SK-N-SH (cell line): ENCODE measurements at regions not wholly inside any gene's neighbourhood (a gene's known extent, or its start where the extent isn't known, plus 50 kb on each side); places are given as distances from the start of the nearest gene placed in this dataset.

Experiments used
- CTCF ChIA-PET: fragments of 300-600, 350-600 bp; formaldehyde crosslinking; extraction: SDS; loops from one replicate; lab custom pipeline; 2021; lab: Yijun Ruan, JAX
- POLR2A ChIA-PET: fragments of 350-600 bp; sonication (Branson Sonifier 250); formaldehyde crosslinking; extraction: SDS; loops from one replicate; lab custom pipeline; 2020; ENCODE audit warnings: antibody characterized with exemption, inconsistent platforms; lab: Yijun Ruan, JAX
- DNase-seq: peaks from one replicate; pipeline ENCODE4 v3.0.0; 2012
- H2AFZ ChIP-seq: fragments of 200-600 bp; sonication (generic); 2 replicates; pipeline ENCODE4 v1.8.1; 2016; ENCODE audit warnings: antibody characterized with exemption, mild to moderate bottlenecking, low read depth
- H3F3A ChIP-seq: fragments of 200-600 bp; sonication (generic); replicated peaks from 2 replicates; pipeline ENCODE3; 2016; ENCODE audit warnings: antibody characterized with exemption, mild to moderate bottlenecking; ENCODE audit not compliant: insufficient read depth
- H3K27ac ChIP-seq, 2 experiments: fragments of 200-500 bp in 1 of 2; fragments of 200-600 bp in 1 of 2; sonication (Bioruptor generic) in 1 of 2; sonication (generic), shearing (Covaris generic) in 1 of 2; 2 replicates each; pipeline versions ENCODE4 v1.5.1 to v1.6.1; 2014 to 2016; ENCODE audit warnings: low read depth in 2 of 2, inconsistent platforms in 1 of 2, low read length in 1 of 2, mild to moderate bottlenecking in 1 of 2, mixed read lengths in 1 of 2
- H3K27me3 ChIP-seq: fragments of 200-600 bp; sonication (generic), shearing (Covaris generic); 2 replicates; pipeline ENCODE4 v1.6.1; 2016; ENCODE audit warnings: mixed run types; ENCODE audit not compliant: insufficient read depth
- H3K36me3 ChIP-seq, 2 experiments: fragments of 200-500 bp in 1 of 2; fragments of 200-600 bp in 1 of 2; sonication (Bioruptor generic) in 1 of 2; sonication (generic) in 1 of 2; replicated peaks in 1 of 2; 2 replicates each; pipeline versions ENCODE3 to v1.5.1; 2014 to 2016; ENCODE audit warnings: low read length in 1 of 2, mild to moderate bottlenecking in 1 of 2; ENCODE audit not compliant: insufficient read depth in 2 of 2, control insufficient read depth in 1 of 2
- H3K4me1 ChIP-seq, 2 experiments: fragments of 200-500 bp in 1 of 2; fragments of 200-600 bp in 1 of 2; sonication (Bioruptor generic) in 1 of 2; sonication (generic), shearing (Covaris generic) in 1 of 2; 2 replicates each; pipeline versions ENCODE4 v1.5.1 to v1.6.1; 2014 to 2016; ENCODE audit warnings: low read depth in 1 of 2, low read length in 1 of 2, mixed run types in 1 of 2; ENCODE audit not compliant: insufficient read depth in 2 of 2, control insufficient read depth in 1 of 2
- H3K4me2 ChIP-seq: fragments of 200-600 bp; sonication (generic), shearing (Covaris generic); 2 replicates; pipeline ENCODE4 v1.6.1; 2017; ENCODE audit warnings: mixed run types
- H3K4me3 ChIP-seq, 2 experiments: fragments of 200-500 bp in 1 of 2; fragments of 200-600 bp in 1 of 2; sonication (Bioruptor generic) in 1 of 2; sonication (generic), shearing (Covaris generic) in 1 of 2; 2 replicates each; pipeline versions ENCODE4 v1.5.1 to v1.8.1; 2014 to 2016; ENCODE audit warnings: low read depth in 2 of 2, inconsistent platforms in 1 of 2, low read length in 1 of 2, mild to moderate bottlenecking in 1 of 2, mixed read lengths in 1 of 2, moderate library complexity in 1 of 2
- H3K79me2 ChIP-seq: fragments of 200-600 bp; sonication (generic); 2 replicates; pipeline ENCODE4 v1.8.1; 2017; ENCODE audit warnings: mild to moderate bottlenecking; ENCODE audit not compliant: insufficient read depth
- H3K9ac ChIP-seq: fragments of 200-600 bp; sonication (generic); 2 replicates; pipeline ENCODE4 v1.6.1; 2017; ENCODE audit warnings: mixed run types
- H3K9me2 ChIP-seq: fragments of 200-600 bp; sonication (generic); 2 replicates; pipeline ENCODE4 v1.6.1; 2017; ENCODE audit warnings: mixed run types
- H3K9me3 ChIP-seq: fragments of 200-600 bp; sonication (generic); 2 replicates; pipeline ENCODE4 v1.6.1; 2017; ENCODE audit warnings: mixed run types, mild to moderate bottlenecking, moderate library complexity
- H4K20me1 ChIP-seq: fragments of 200-600 bp; sonication (generic); 2 replicates; pipeline ENCODE4 v1.6.1; 2017; ENCODE audit warnings: mild to moderate bottlenecking, mixed run types; ENCODE audit not compliant: insufficient read depth
- CHD2 ChIP-seq: fragments of 150-350 bp; IDR thresholded peaks from 2 replicates; pipeline ENCODE4 v1.6.1; 2018; ENCODE audit warnings: low read length; ENCODE audit not compliant: partially characterized antibody
- CTCF ChIP-seq: fragments of 200-600 bp; sonication (generic); IDR thresholded peaks from 2 replicates; pipeline ENCODE4 v1.6.1; 2017; ENCODE audit warnings: antibody characterized with exemption, mild to moderate bottlenecking, moderate library complexity
- EP300 ChIP-seq, 2 experiments: IDR thresholded peaks; 2 replicates each; pipeline versions ENCODE4 v1.4.0 to v1.6.1; 2012; ENCODE audit warnings: borderline replicate concordance in 1 of 2, low read depth in 1 of 2, low read length in 1 of 2
- EZH2phosphoT487 ChIP-seq: fragments of 200-600 bp; sonication (generic); IDR thresholded peaks from 2 replicates; pipeline ENCODE4 v1.6.1; 2017; ENCODE audit warnings: low read depth, mixed run types, mild to moderate bottlenecking, antibody characterized with exemption, moderate library complexity, borderline replicate concordance
- FOXJ3 ChIP-seq: sonication (generic); formaldehyde crosslinking; IDR thresholded peaks from 2 replicates; pipeline ENCODE4 v1.5.1; 2020; ENCODE audit warnings: mild to moderate bottlenecking, missing genetic modification reagents
- GABPA ChIP-seq: IDR thresholded peaks from 2 replicates; pipeline ENCODE4 v1.4.0; 2012; ENCODE audit warnings: low read depth, mild to moderate bottlenecking
- GATA2 ChIP-seq: sonication (generic); formaldehyde crosslinking; IDR thresholded peaks from 2 replicates; pipeline ENCODE4 v1.5.0; 2020; ENCODE audit warnings: mild to moderate bottlenecking, missing genetic modification reagents
- JUND ChIP-seq: IDR thresholded peaks from 2 replicates; pipeline ENCODE4 v1.4.0; 2012
- MEF2A ChIP-seq: IDR thresholded peaks from 2 replicates; pipeline ENCODE4 v1.4.0; 2012; ENCODE audit warnings: low read depth, borderline replicate concordance
- MXI1 ChIP-seq: IDR thresholded peaks from 2 replicates; pipeline ENCODE4 v1.6.1; 2012; ENCODE audit warnings: mild to moderate bottlenecking, low read depth, low read length, improper control_type of control experiment
- NFIC ChIP-seq: IDR thresholded peaks from 2 replicates; pipeline ENCODE4 v1.4.0; 2012; ENCODE audit warnings: borderline replicate concordance
- NRF1 ChIP-seq: IDR thresholded peaks from 2 replicates; pipeline ENCODE4 v1.6.1; 2012; ENCODE audit warnings: low read depth, mild to moderate bottlenecking, low read length
- PBX3 ChIP-seq: IDR thresholded peaks from 2 replicates; pipeline ENCODE4; 2012
- RAD21 ChIP-seq: IDR thresholded peaks from 2 replicates; pipeline ENCODE4 v1.6.1; 2012; ENCODE audit warnings: mild to moderate bottlenecking, low read length
- RCOR1 ChIP-seq: fragments of 150-350 bp; IDR thresholded peaks from 2 replicates; pipeline ENCODE4 v1.6.1; 2017; ENCODE audit warnings: antibody characterized with exemption, low read length
- RFX5 ChIP-seq: IDR thresholded peaks from 2 replicates; pipeline ENCODE4 v1.6.1; 2012; ENCODE audit warnings: mild to moderate bottlenecking, improper control_type of control experiment, low read length
- RXRA ChIP-seq: IDR thresholded peaks from 2 replicates; pipeline ENCODE4 v1.4.0; 2012; ENCODE audit warnings: low read depth, mild to moderate bottlenecking, borderline replicate concordance
- SIN3A ChIP-seq: IDR thresholded peaks from 2 replicates; pipeline ENCODE4 v1.6.1; 2012; ENCODE audit warnings: low read depth, mild to moderate bottlenecking, low read length, moderate library complexity, borderline replicate concordance
- TEAD4 ChIP-seq: IDR thresholded peaks from 2 replicates; pipeline ENCODE4 v1.4.0; 2012; ENCODE audit warnings: mild to moderate bottlenecking, borderline replicate concordance; ENCODE audit not compliant: insufficient read depth
- WGBS: methylation state at CpG from one replicate; pipeline ENCODE4 v1.1.6; 2017; ENCODE audit warnings: low lambda C conversion rate; 5-methylcytosine and 5-hydroxymethylcytosine counted together
- TF ChIP-seq, protein P1 (sequence below): IDR thresholded peaks from 2 replicates; pipeline ENCODE4 v1.4.0; 2012; ENCODE audit warnings: low read depth, borderline replicate concordance

- ChIA-PET POLR2A (no interaction called here), CTCF (interaction anchor here (0.7 kb wide), 1 partner anchor 252 kb away, joined by 3 read pairs; no protein-coding TSS in a partner anchor)
- Histone ChIP-seq H4K20me1 (no peaks in the 10 kb centered on the region), H3K9me3 (no peaks in the 10 kb centered on the region), H2AFZ (no peak overlapping the region), H3K9me2 (no peaks in the 10 kb centered on the region), H3K4me1 (peaks cover 5 to 14% of the 10 kb centered on the region in 2 experiments), H3K79me2 (no peaks in the 10 kb centered on the region), H3K4me2 (no peak overlapping the region), H3K4me3 (no peak overlapping the region), H3F3A (peaks cover 17% of the 10 kb centered on the region), H3K27me3 (no peaks in the 10 kb centered on the region), H3K27ac (no peak overlapping the region), H3K9ac (no peak overlapping the region), H3K36me3 (no peaks in the 10 kb centered on the region)
- no peak for TF ChIP-seq EP300 (IDR thresholded peaks at IDR 0.05; ENCODE audit: borderline replicate concordance in 1 of 2, low read depth in 1 of 2, low read length in 1 of 2)
- no peak for TF ChIP-seq RFX5
- TF ChIP-seq NRF1: no peak
- no peak for TF ChIP-seq PBX3
- TF ChIP-seq MXI1: no peak
- no peak for TF ChIP-seq FOXJ3 (CRISPR knock-in tag)
- TF ChIP-seq GABPA: no peak
- TF ChIP-seq EZH2phosphoT487: no peak
- no peak for TF ChIP-seq JUND
- no peak for TF ChIP-seq CHD2
- no peak for TF ChIP-seq RAD21
- TF ChIP-seq NFIC: no peak
- TF ChIP-seq, protein P1, sequence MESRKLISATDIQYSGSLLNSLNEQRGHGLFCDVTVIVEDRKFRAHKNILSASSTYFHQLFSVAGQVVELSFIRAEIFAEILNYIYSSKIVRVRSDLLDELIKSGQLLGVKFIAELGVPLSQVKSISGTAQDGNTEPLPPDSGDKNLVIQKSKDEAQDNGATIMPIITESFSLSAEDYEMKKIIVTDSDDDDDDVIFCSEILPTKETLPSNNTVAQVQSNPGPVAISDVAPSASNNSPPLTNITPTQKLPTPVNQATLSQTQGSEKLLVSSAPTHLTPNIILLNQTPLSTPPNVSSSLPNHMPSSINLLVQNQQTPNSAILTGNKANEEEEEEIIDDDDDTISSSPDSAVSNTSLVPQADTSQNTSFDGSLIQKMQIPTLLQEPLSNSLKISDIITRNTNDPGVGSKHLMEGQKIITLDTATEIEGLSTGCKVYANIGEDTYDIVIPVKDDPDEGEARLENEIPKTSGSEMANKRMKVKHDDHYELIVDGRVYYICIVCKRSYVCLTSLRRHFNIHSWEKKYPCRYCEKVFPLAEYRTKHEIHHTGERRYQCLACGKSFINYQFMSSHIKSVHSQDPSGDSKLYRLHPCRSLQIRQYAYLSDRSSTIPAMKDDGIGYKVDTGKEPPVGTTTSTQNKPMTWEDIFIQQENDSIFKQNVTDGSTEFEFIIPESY: no peak
- no peak for TF ChIP-seq TEAD4
- no peak for TF ChIP-seq SIN3A
- TF ChIP-seq GATA2: no peak
- TF ChIP-seq RXRA: no peak
- TF ChIP-seq CTCF: no peak
- TF ChIP-seq RCOR1: no peak
- TF ChIP-seq MEF2A: no peak
- 90% methylated on average over 2 of the region's 2 CpGs for WGBS
- DNase-seq: no peak
Observed at GRCh38 chr2:196329959-196330358, 158.6 kb upstream of the STK17B start.
